Prostate gland (tissue), 2 donors: ENCODE measurements at regions not wholly inside any gene's neighbourhood (a gene's known extent, or its start where the extent isn't known, plus 50 kb on each side); places are given as distances from the start of the nearest gene placed in this dataset.

ENCODE experiments used
- CTCF ChIP-seq, 4 experiments: fragments of 200-600 bp in 2 of 4; fragments of 450-650 bp in 2 of 4; sonication (generic) in 2 of 4; IDR thresholded peaks; 1 replicate in 3 of 4; 2 replicates in 1 of 4; pipeline ENCODE4 v1.5.1; 2016 to 2019; ENCODE audit warnings: antibody characterized with exemption in 4 of 4, mild to moderate bottlenecking in 2 of 4, moderate library complexity in 2 of 4
- POLR2A ChIP-seq: fragments of 450-650 bp; IDR thresholded peaks from one replicate; pipeline ENCODE4 v1.6.1; 2016; ENCODE audit warnings: antibody characterized with exemption, mild to moderate bottlenecking

- TF ChIP-seq CTCF (IDR thresholded peaks at IDR 0.05) (no peak), POLR2A (no peak)
Observed at GRCh38 chr4:44871133-44871532, 144.8 kb upstream of the GNPDA2 start.
